ENCODE measurements at regions not wholly inside any gene's neighbourhood (a gene's known extent, or its start where the extent isn't known, plus 50 kb on each side); places are given as distances from the start of the nearest gene placed in this dataset.

GRCh38 chr13:72112216-72112615 is 245.2 kb upstream of the DACH1 start:
- no peak for TF ChIP-seq EP300 (conservative IDR thresholded peaks at IDR 0.05; ENCODE audit: poor library complexity, severe bottlenecking)
- TF ChIP-seq CTCF (IDR thresholded peaks at IDR 0.05; ENCODE audit: poor library complexity, severe bottlenecking), result no peak
- TF ChIP-seq POLR2AphosphoS5 (IDR thresholded peaks at IDR 0.05), result no peak
- TF ChIP-seq TAF1 (IDR thresholded peaks at IDR 0.05; ENCODE audit: low read depth), result no peak
- no peak for TF ChIP-seq REST (IDR thresholded peaks at IDR 0.05; ENCODE audit: borderline replicate concordance)
- TF ChIP-seq SMC3 (conservative IDR thresholded peaks at IDR 0.05; ENCODE audit: poor library complexity), result no peak

Data from neural cell (in vitro differentiated cells).